ENCODE measurements at regions not wholly inside any gene's neighbourhood (a gene's known extent, or its start where the extent isn't known, plus 50 kb on each side); places are given as distances from the start of the nearest gene placed in this dataset.

- Histone ChIP-seq H3K4me3 (no peak overlapping the region), H3K27ac (replicated peaks in 1 of 4) (no peak overlapping the region), H3K36me3 (no peaks in the 10 kb centered on the region), H3K4me1 (no peaks in the 10 kb centered on the region), H3K27me3 (no peaks in the 10 kb centered on the region), H3K9me3 (peaks cover 0 to 7% (median 0%) of the 10 kb centered on the region in 4 donors)
- no peak for DNase-seq (ENCODE audit: extremely low spot score)
- TF ChIP-seq POLR2AphosphoS5 (IDR thresholded peaks at IDR 0.05) (no peak), CTCF (IDR thresholded peaks at IDR 0.05) (no peak), POLR2A (IDR thresholded peaks at IDR 0.05; ENCODE audit: low read depth) (no peak), EP300 (IDR thresholded peaks at IDR 0.05) (no peak)
- WGBS, result 73% methylated on average over 6 of the region's 6 CpGs
- intact Hi-C loops (cut with DNase I), result no loop called here
Observed at GRCh38 chr18:25005541-25006403, 346.2 kb downstream of the ZNF521 start.

- no peak for TF ChIP-seq POLR2AphosphoS5 (IDR thresholded peaks at IDR 0.05)
- no peak for TF ChIP-seq POLR2A (IDR thresholded peaks at IDR 0.05; ENCODE audit: low read depth)
- TF ChIP-seq CTCF (IDR thresholded peaks at IDR 0.05), result no peak
- TF ChIP-seq EP300 (IDR thresholded peaks at IDR 0.05), result no peak
- Histone ChIP-seq H3K4me1 (no peaks in the 10 kb centered on the region), H3K27ac (replicated peaks in 1 of 4) (no peak overlapping the region), H3K36me3 (no peaks in the 10 kb centered on the region), H3K4me3 (no peak overlapping the region), H3K27me3 (peaks cover 0 to 4% (median 2%) of the 10 kb centered on the region in 4 donors), H3K9me3 (peaks cover 0 to 7% (median 0%) of the 10 kb centered on the region in 4 donors)
- DNase-seq (ENCODE audit: extremely low spot score), result no peak
- intact Hi-C loops (cut with DNase I), result no loop called here
- WGBS, result 84% methylated on average over 4 of the region's 4 CpGs
Observed at GRCh38 chr18:25010623-25011374, 341.2 kb downstream of the ZNF521 start.

Small RNA genes lying in the stretch of these regions (small RNA-seq; reads per million reads assigned to genes)
- gene PPIAP57, result 0 reads per million in 3 donors
